ENCODE measurements at regions not wholly inside any gene's neighbourhood (a gene's known extent, or its start where the extent isn't known, plus 50 kb on each side); places are given as distances from the start of the nearest gene placed in this dataset.

DNA sequence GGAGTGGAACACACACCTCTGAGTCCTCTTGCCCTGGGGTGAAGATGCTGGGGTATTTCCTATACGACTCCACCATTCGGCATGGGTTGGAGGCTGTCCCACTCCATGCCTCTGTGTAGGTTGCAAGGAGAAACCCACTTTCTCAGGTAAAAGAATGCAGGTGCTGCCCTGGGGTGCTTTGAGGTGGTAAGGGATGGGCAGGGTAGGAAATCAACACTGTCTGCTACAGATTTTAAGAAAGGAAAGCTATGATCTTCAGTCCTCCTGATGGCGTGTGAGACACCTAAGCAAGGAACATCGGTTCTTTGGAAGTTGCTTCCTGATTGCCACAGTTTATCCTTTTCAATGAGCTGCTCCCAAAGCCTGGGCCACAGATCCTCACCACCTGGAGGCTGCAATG is 209.2 kb downstream of the NCK2 start:
- no peak for DNase-seq (ENCODE audit: low spot score)
- H3K4me3 Mint-ChIP-seq: no peak overlapping the region
- ATAC-seq: no peak
- no peak for TF ChIP-seq CREB1 (CRISPR knock-in tag; IDR thresholded peaks at IDR 0.05)
- TF ChIP-seq, protein P1, sequence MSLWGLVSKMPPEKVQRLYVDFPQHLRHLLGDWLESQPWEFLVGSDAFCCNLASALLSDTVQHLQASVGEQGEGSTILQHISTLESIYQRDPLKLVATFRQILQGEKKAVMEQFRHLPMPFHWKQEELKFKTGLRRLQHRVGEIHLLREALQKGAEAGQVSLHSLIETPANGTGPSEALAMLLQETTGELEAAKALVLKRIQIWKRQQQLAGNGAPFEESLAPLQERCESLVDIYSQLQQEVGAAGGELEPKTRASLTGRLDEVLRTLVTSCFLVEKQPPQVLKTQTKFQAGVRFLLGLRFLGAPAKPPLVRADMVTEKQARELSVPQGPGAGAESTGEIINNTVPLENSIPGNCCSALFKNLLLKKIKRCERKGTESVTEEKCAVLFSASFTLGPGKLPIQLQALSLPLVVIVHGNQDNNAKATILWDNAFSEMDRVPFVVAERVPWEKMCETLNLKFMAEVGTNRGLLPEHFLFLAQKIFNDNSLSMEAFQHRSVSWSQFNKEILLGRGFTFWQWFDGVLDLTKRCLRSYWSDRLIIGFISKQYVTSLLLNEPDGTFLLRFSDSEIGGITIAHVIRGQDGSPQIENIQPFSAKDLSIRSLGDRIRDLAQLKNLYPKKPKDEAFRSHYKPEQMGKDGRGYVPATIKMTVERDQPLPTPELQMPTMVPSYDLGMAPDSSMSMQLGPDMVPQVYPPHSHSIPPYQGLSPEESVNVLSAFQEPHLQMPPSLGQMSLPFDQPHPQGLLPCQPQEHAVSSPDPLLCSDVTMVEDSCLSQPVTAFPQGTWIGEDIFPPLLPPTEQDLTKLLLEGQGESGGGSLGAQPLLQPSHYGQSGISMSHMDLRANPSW (CRISPR knock-in tag; conservative IDR thresholded peaks at IDR 0.05; ENCODE audit: low read depth): no peak
- ChIA-PET CTCF (interaction anchor here (1.2 kb wide), 1 partner anchor 16 kb away, joined by 3 read pairs; no protein-coding TSS in a partner anchor), POLR2A (no interaction called here)
- H3K9me3 Mint-ChIP-seq: peaks cover 13% of the 10 kb centered on the region
- H3K4me1 Mint-ChIP-seq: peaks cover 45% of the 10 kb centered on the region
- no peak overlapping the region for H3K27ac Mint-ChIP-seq
- peaks cover 22% of the 10 kb centered on the region for H3K27me3 Mint-ChIP-seq (ENCODE audit: low read depth)
- peaks cover 6% of the 10 kb centered on the region; the same call in 1 of the 2 replicates for H3K36me3 Mint-ChIP-seq

DNA sequence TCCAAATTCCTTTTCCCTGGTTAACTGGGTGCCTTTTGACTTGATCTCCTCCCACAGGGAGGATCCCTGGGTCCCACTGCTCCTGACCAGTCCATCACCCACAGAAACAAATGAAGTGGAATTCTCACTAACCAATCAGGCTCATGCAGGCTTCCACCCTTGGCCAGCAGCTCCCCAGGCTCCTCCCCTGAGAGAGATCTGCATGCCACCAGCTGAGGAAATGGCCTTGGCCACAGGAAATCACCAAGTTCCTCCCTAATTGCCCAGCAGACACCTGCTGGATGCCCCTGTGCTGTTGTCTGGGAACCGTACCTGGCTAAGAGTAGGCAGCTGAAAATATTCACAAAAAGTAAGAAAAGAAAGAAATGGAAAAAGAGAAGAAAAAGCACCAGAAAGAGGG is 207.4 kb downstream of the NCK2 start:
- CTCF ChIA-PET: no interaction called here
- peaks cover 14% of the 10 kb centered on the region for H3K27me3 Mint-ChIP-seq (ENCODE audit: low read depth)
- H3K9me3 Mint-ChIP-seq: no peaks in the 10 kb centered on the region
- DNase-seq (ENCODE audit: low spot score): no peak
- no peak overlapping the region for H3K4me3 Mint-ChIP-seq
- H3K4me1 Mint-ChIP-seq: peaks cover 45% of the 10 kb centered on the region
- TF ChIP-seq IRF1 (CRISPR knock-in tag; IDR thresholded peaks at IDR 0.05): no peak
- TF ChIP-seq NFATC4 (CRISPR knock-in tag; IDR thresholded peaks at IDR 0.05): no peak
- TF ChIP-seq NFYB (CRISPR knock-in tag; conservative IDR thresholded peaks at IDR 0.05; ENCODE audit: low read depth): no peak
- no peak for TF ChIP-seq ERG (CRISPR knock-in tag; IDR thresholded peaks at IDR 0.05)
- TF ChIP-seq ZNF671 (CRISPR knock-in tag; IDR thresholded peaks at IDR 0.05): no peak
- no peak for TF ChIP-seq SP1 (CRISPR knock-in tag; conservative IDR thresholded peaks at IDR 0.05)
- TF ChIP-seq ZBTB43 (CRISPR knock-in tag; IDR thresholded peaks at IDR 0.05): no peak
- TF ChIP-seq, protein P2, sequence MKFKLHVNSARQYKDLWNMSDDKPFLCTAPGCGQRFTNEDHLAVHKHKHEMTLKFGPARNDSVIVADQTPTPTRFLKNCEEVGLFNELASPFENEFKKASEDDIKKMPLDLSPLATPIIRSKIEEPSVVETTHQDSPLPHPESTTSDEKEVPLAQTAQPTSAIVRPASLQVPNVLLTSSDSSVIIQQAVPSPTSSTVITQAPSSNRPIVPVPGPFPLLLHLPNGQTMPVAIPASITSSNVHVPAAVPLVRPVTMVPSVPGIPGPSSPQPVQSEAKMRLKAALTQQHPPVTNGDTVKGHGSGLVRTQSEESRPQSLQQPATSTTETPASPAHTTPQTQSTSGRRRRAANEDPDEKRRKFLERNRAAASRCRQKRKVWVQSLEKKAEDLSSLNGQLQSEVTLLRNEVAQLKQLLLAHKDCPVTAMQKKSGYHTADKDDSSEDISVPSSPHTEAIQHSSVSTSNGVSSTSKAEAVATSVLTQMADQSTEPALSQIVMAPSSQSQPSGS (CRISPR knock-in tag; IDR thresholded peaks at IDR 0.05; ENCODE audit: borderline replicate concordance, low read depth): no peak
- TF ChIP-seq ZNF317 (CRISPR knock-in tag; IDR thresholded peaks at IDR 0.05; ENCODE audit: borderline replicate concordance, low read depth): no peak
- no peak for TF ChIP-seq GTF2I (CRISPR knock-in tag; conservative IDR thresholded peaks at IDR 0.05)
- TF ChIP-seq NR2C2 (CRISPR knock-in tag; IDR thresholded peaks at IDR 0.05): no peak
- no peak for TF ChIP-seq JUN (CRISPR knock-in tag; IDR thresholded peaks at IDR 0.05)
- no peak for TF ChIP-seq ZNF138 (CRISPR knock-in tag; conservative IDR thresholded peaks at IDR 0.05)
- POLR2A ChIA-PET: no interaction called here
- ATAC-seq: peak; percentile 61
- H3K27ac Mint-ChIP-seq: no peak overlapping the region
- no peaks in the 10 kb centered on the region for H3K36me3 Mint-ChIP-seq

- DNase-seq (ENCODE audit: low spot score): no peak
- ChIA-PET CTCF (no interaction called here), POLR2A (no interaction called here)
- Mint-ChIP-seq H3K36me3 (no peaks in the 10 kb centered on the region), H3K4me3 (no peak overlapping the region), H3K4me1 (peaks cover 45% of the 10 kb centered on the region), H3K27me3 (ENCODE audit: low read depth) (peaks cover 14% of the 10 kb centered on the region), H3K27ac (no peak overlapping the region), H3K9me3 (no peaks in the 10 kb centered on the region)
- no peak for ATAC-seq
- TF ChIP-seq SMAD3 (CRISPR knock-in tag; IDR thresholded peaks at IDR 0.05; ENCODE audit: borderline replicate concordance): no peak
- TF ChIP-seq E2F4 (CRISPR knock-in tag; IDR thresholded peaks at IDR 0.05; ENCODE audit: borderline replicate concordance, low read depth): no peak
- no peak for TF ChIP-seq ETV6 (CRISPR knock-in tag; IDR thresholded peaks at IDR 0.05)
- TF ChIP-seq ZMAT4 (CRISPR knock-in tag; IDR thresholded peaks at IDR 0.05): no peak
Measured at GRCh38 chr2:105951384-105951694, 206.6 kb downstream of the NCK2 start.
